Aorta (tissue), 5 donors: ENCODE measurements at regions not wholly inside any gene's neighbourhood (a gene's known extent, or its start where the extent isn't known, plus 50 kb on each side); places are given as distances from the start of the nearest gene placed in this dataset.

Experiments
- ATAC-seq: fragments of 200-7000 bp; cut with Tn5 transposase; one replicate; pipeline ENCODE4 v1.9.1; 2022; ENCODE audit warnings: moderate library complexity; ENCODE audit not compliant: low FRiP score
- DNase-seq, 2 donors: peaks; one replicate each; pipeline ENCODE4 v3.0.0-alpha.2; 2020
- H3K27ac ChIP-seq, 2 donors: one replicate each; pipeline ENCODE4 v1.5.1; 2013; ENCODE audit warnings: low read length in 2 of 2, mild to moderate bottlenecking in 2 of 2, moderate library complexity in 2 of 2, control low read depth in 1 of 2, inconsistent platforms in 1 of 2, low read depth in 1 of 2
- H3K27me3 ChIP-seq, 2 donors: one replicate each; pipeline ENCODE4 v1.6.1; 2013; ENCODE audit warnings: control low read depth in 1 of 2, low read length in 1 of 2, mild to moderate bottlenecking in 1 of 2, moderate library complexity in 1 of 2; ENCODE audit not compliant: insufficient read depth in 2 of 2, control insufficient read depth in 1 of 2
- H3K36me3 ChIP-seq, 2 donors: one replicate each; pipeline ENCODE4 v1.6.1; 2013; ENCODE audit warnings: control low read depth in 1 of 2, low read length in 1 of 2, mild to moderate bottlenecking in 1 of 2; ENCODE audit not compliant: insufficient read depth in 2 of 2, control insufficient read depth in 1 of 2
- H3K4me1 ChIP-seq, 2 donors: one replicate each; pipeline ENCODE4 v1.6.1; 2013; ENCODE audit warnings: low read length in 2 of 2, control low read depth in 1 of 2, mild to moderate bottlenecking in 1 of 2, moderate library complexity in 1 of 2; ENCODE audit not compliant: insufficient read depth in 2 of 2, control insufficient read depth in 1 of 2
- H3K4me3 ChIP-seq, 2 donors: one replicate each; pipeline ENCODE4 v1.5.1; 2013; ENCODE audit warnings: low read length in 2 of 2, control low read depth in 1 of 2, mild to moderate bottlenecking in 1 of 2
- H3K9me3 ChIP-seq: one replicate; pipeline ENCODE4 v1.6.1; 2013; ENCODE audit warnings: mild to moderate bottlenecking, low read length; ENCODE audit not compliant: control insufficient read depth
- WGBS, 2 donors: extraction: QIAGEN DNeasy Blood & Tissue Kit; methylation state at CpG; one replicate each; pipeline ENCODE4 v1.1.7; 2013; 5-methylcytosine and 5-hydroxymethylcytosine counted together
- intact Hi-C, 2 donors: fragments of 100-400 bp; cut with DNase I; formaldehyde crosslinking; loops; one replicate each; pipeline versions ENCODE4 v1.14.2 to v1.15.0; 2022
- donor health status: healthy with polysubstance abuse.
- donor health status: Bipolar disorder and iron deficiency.
- donor health status: DM: no; HTN: no; CAD: no.
- donor health status: DM: no; HTN: no; CAD: no.
- donor health status: DM: yes; HTN: yes; CAD: no.

DNA sequence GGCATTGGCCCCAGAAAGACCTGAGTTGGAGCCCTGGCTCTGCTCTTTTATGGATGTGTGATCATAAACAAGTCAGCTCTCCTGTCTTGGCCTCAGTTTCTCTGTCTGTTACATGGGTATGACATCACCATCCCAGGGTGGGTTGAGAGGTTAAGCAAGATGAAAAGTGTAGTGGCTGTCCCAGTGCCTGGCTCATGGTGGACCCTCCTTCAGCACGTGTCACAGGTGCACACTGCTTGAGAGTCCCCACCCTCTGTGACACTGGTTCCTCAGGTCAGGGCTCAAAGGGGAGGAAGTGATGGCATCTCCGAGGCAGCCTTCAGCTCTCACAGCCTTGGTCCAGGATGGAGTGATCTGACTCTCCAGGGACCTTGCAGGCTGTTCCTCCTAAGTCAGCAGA, 218.4 kb downstream of the HAPSTR1 start:
- no peak overlapping the region for H3K27ac ChIP-seq
- WGBS, 2 donors = 67 to 87% methylated on average over 2 of the region's 2 CpGs
- no peak for DNase-seq
- intact Hi-C loops = no loop called here
- no peaks in the 10 kb centered on the region for H3K4me1 ChIP-seq
- peaks cover 9% of the 10 kb centered on the region for H3K9me3 ChIP-seq
- peaks cover 0 to 2% of the 10 kb centered on the region in 2 donors for H3K27me3 ChIP-seq
- no peak for ATAC-seq
- no peak overlapping the region for H3K4me3 ChIP-seq
- H3K36me3 ChIP-seq = no peaks in the 10 kb centered on the region

DNA sequence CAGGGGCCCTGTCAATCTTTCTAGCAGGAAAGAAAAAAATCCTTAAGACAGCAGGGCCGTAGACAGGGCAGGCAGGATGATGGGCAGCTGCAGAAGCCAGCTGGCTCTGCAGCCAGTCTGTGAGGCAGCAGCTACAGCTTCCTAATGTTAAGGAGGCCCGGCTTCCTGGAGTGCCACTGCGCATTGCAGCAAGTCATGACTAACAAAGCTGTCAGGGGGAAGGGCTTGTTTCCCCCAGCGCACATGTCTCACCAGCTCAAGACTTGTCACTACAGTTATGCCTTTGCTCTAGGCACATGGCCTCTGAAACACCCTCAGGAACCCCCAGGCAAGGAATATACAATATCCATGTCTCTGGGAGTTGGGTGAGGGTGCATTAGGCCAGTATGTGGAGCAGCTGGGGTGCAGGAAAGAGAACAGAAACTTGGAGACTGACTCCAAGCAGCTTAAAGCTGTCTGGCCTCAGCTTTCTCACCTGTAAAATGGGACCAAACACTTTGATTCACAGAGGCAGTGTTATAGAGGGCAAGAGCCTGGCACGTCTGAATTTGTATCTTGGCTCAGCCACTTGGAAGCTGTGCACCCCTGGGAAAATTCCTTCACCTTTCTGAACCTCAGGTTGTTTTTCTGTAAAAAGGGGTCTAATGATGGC, 220.0 kb downstream of the HAPSTR1 start:
- intact Hi-C loops = no loop called here
- H3K36me3 ChIP-seq = no peaks in the 10 kb centered on the region
- H3K9me3 ChIP-seq = peaks cover 9% of the 10 kb centered on the region
- peaks cover 0 to 2% of the 10 kb centered on the region in 2 donors for H3K27me3 ChIP-seq
- no peaks in the 10 kb centered on the region for H3K4me1 ChIP-seq
- no peak for DNase-seq
- ATAC-seq = no peak
- H3K27ac ChIP-seq = no peak overlapping the region
- 33 to 46% methylated on average over 5 of the region's 5 CpGs for WGBS, 2 donors
- H3K4me3 ChIP-seq = no peak overlapping the region

DNA sequence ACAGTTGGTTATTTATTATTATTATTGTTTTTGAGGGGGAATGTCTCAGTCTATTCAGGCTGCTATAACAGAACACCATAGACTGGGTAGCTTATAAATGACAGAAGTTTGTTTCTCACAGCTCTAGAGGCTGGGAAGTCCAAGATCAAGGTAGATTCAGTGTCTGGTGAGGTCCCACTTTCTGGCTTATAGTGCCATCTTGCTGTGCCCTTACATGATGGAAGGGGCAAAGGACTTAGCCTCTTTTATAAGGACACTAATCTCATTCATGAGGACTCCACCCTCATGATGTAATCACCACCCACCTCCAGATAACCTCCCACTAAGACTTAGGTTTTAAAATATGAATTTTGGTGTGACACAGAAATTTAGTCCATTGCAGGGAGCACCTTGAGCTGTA, 224.6 kb downstream of the HAPSTR1 start:
- intact Hi-C loops = no loop called here
- Histone ChIP-seq H3K27me3 (no peaks in the 10 kb centered on the region), H3K9me3 (peaks cover 11% of the 10 kb centered on the region), H3K36me3 (no peaks in the 10 kb centered on the region), H3K4me1 (no peaks in the 10 kb centered on the region), H3K27ac (no peak overlapping the region), H3K4me3 (no peak overlapping the region)
- no peak for ATAC-seq
- DNase-seq = no peak

DNA sequence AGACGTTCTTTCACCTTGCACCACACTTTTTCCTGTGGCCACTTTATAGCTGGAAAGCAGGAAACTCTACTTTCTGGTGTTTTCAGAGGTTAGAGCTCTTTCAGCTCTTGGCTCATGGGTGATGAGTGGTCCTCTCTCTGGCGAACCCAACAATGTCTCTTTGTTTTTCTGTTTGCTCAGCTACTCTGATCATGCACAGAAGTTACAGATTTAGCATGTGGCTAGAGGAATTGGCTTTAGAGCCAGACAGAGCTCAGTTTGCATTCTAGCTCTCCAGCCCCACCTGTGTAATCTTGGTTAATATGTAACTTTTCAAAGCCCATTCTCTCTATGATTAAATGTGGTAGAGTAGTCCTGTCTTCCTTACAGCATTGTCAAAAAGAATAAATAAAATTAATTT, 225.2 kb downstream of the HAPSTR1 start:
- Histone ChIP-seq H3K4me3 (no peak overlapping the region), H3K27me3 (no peaks in the 10 kb centered on the region), H3K4me1 (no peaks in the 10 kb centered on the region), H3K9me3 (peaks cover 11% of the 10 kb centered on the region), H3K27ac (no peak overlapping the region), H3K36me3 (no peaks in the 10 kb centered on the region)
- intact Hi-C loops = no loop called here
- DNase-seq (no peak), ATAC-seq (no peak)
- WGBS, 2 donors = 67 to 68% methylated on average over 2 of the region's 2 CpGs

DNA sequence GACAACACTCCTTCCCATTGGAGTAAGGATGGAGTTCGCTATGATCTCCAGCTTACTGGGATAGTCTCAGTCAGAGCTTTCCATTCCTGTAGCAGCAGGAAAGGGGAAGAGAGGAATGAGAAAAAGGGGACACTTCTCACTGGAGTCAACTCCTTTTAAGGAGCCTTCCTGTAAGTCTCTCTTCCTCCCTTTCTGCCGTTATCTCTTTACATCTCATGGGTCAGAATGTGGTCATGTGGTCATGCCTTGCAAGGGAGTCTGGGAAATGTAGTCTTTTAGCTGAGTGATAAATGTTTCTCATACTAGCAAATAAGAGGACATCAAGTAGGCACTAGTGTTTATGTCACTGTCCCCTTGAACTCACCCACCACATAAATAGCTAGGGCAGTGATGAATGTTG, 227.3 kb downstream of the HAPSTR1 start:
- Histone ChIP-seq H3K27ac (no peak overlapping the region), H3K4me1 (no peaks in the 10 kb centered on the region), H3K9me3 (peaks cover 8% of the 10 kb centered on the region), H3K36me3 (no peaks in the 10 kb centered on the region), H3K4me3 (no peak overlapping the region), H3K27me3 (no peaks in the 10 kb centered on the region)
- intact Hi-C loops = no loop called here
- 51 to 56% methylated on average over 2 of the region's 2 CpGs for WGBS, 2 donors
- ATAC-seq (no peak), DNase-seq (no peak)

DNA sequence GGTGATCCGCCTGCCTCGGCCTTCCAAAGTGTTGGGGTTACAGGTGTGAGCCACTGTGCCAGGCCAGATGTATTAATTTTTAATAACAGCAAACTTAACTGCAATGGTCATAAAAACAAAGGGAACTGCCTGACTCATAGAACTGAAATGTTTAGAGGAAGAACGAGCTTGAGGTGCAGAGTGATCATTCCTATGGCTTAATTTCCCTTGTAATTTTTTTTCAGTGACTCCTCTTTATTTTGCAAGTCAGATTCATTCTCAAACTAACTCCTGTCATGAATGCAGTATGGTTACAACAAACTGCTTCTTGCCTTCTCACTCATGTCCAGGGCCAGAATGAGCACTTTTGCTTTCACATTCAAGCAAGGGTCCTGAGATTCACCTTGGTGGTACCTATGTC, 231.3 kb downstream of the HAPSTR1 start:
- Histone ChIP-seq H3K36me3 (no peaks in the 10 kb centered on the region), H3K27me3 (no peaks in the 10 kb centered on the region), H3K4me3 (no peak overlapping the region), H3K9me3 (peaks cover 5% of the 10 kb centered on the region), H3K4me1 (no peaks in the 10 kb centered on the region), H3K27ac (no peak overlapping the region)
- DNase-seq (no peak), ATAC-seq (no peak)
- 67 to 71% methylated on average over 3 of the region's 3 CpGs for whole genome bisulfite sequencing, 2 donors
- intact Hi-C loops = no loop called here

DNA sequence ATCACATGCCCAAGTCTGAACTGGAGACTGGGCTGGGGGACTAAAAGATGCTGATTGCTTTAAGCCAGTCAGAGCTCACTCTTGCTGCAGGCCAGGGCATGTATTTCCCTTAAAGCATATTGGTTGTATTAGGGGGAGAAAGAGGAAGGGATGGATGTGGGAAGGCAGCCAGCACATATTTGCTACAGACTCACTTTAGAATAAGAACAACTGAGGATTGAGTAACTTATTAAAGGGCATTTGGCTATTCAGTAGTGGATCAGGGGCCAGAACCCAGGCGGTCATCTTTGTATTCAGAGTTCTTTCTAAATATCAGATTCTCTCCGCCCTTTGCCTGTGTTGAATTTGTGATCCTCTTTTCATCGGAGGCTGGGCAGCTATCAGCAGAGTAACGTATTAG, 231.7 kb downstream of the HAPSTR1 start:
- intact Hi-C loops = no loop called here
- no peak for ATAC-seq
- DNase-seq = no peak
- Histone ChIP-seq H3K4me3 (no peak overlapping the region), H3K9me3 (peaks cover 5% of the 10 kb centered on the region), H3K27ac (no peak overlapping the region), H3K36me3 (no peaks in the 10 kb centered on the region), H3K27me3 (no peaks in the 10 kb centered on the region), H3K4me1 (peaks cover 0 to under 1% of the 10 kb centered on the region in 2 donors)
- 77 to 82% methylated on average over 4 of the region's 4 CpGs for WGBS, 2 donors

DNA sequence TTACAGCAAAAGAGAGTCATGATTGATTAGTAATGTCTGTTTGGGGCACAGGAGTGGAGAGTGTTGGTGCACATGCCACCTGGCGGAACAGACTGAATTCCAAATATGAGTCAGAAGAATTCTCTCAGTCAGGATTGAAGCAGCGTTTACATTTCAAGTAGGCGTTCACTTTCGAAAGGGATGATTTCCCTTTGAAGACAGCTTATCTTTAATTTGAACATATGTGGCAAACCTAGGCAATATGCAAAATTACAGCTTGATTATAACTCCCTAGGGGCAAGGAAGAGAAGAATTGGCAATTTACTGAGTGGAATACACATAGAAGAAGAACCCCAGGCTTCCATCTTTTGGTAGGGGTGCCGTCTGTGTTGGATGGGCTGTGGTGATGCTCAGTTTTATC, 235.8 kb downstream of the HAPSTR1 start:
- no peak for ATAC-seq
- intact Hi-C loops = no loop called here
- no peak overlapping the region for H3K27ac ChIP-seq
- no peaks in the 10 kb centered on the region for H3K36me3 ChIP-seq
- peaks cover 5 to 11% of the 10 kb centered on the region in 2 donors for H3K4me1 ChIP-seq
- H3K9me3 ChIP-seq = peaks cover 1% of the 10 kb centered on the region
- 94 to 95% methylated on average over 5 of the region's 5 CpGs for WGBS, 2 donors
- H3K4me3 ChIP-seq = no peak overlapping the region
- no peak for DNase-seq
- H3K27me3 ChIP-seq = no peaks in the 10 kb centered on the region

DNA sequence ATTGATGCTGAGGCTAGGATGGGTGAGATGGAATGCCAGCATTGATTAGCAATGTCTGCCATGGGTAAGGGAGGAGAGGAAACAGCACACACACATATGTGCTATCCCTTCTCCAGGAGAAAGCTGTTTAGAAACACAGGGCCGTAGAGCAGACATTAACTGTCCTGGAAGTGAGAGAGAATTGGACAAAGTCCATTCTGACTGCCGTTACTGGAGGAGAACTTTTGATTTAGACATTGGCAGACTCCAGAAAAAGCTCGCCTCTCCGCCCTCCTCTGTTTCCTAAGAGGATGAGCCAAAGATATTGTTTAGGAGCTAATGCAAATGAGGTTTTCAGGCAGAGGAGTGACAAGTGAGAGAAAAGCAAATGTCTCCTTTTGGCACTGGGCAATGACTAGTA, 237.0 kb downstream of the HAPSTR1 start:
- DNase-seq = no peak
- Histone ChIP-seq H3K27me3 (no peaks in the 10 kb centered on the region), H3K4me1 (peaks cover 5 to 11% of the 10 kb centered on the region in 2 donors), H3K9me3 (no peaks in the 10 kb centered on the region), H3K36me3 (no peaks in the 10 kb centered on the region), H3K27ac (no peak overlapping the region), H3K4me3 (no peak overlapping the region)
- intact Hi-C loops = no loop called here
- WGBS, 2 donors = 50 to 54% methylated on average over 4 of the region's 4 CpGs
- no peak for ATAC-seq
